T-helper 2 cell treated with Interferon-gamma antibody and Interleukin-4, amounts not matched to agents 100 ng/mL and 5 ng/mL, for 36 hours (primary cell): ENCODE measurements at regions not wholly inside any gene's neighbourhood (a gene's known extent, or its start where the extent isn't known, plus 50 kb on each side); places are given as distances from the start of the nearest gene placed in this dataset.

ENCODE experiments used
- intact Hi-C: fragments of 100-400 bp; cut with micrococcal nuclease; formaldehyde crosslinking; loops from one replicate; pipeline ENCODE4 v1.15.1; 2023

DNA sequence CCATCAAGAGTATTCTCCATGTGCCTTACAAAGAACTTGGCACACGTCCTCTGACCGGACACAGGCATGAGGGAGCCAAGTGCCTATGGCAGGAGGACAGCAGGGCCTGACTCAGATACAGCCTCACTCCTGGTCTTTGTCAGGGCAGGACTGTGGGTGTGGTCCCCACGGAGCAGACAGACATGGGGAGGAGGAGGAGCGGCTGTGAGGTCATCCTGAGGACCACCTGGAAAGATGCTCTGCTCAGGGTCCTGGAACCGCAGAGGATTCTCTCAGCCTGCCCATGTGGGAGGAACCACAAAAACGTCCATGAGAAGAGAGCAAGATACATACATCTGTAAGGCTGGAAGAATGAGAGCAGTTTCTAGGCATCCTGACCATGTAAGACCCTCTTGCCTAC is 576.3 kb downstream of the BRD1 start:
- intact Hi-C loops = no loop called here

DNA sequence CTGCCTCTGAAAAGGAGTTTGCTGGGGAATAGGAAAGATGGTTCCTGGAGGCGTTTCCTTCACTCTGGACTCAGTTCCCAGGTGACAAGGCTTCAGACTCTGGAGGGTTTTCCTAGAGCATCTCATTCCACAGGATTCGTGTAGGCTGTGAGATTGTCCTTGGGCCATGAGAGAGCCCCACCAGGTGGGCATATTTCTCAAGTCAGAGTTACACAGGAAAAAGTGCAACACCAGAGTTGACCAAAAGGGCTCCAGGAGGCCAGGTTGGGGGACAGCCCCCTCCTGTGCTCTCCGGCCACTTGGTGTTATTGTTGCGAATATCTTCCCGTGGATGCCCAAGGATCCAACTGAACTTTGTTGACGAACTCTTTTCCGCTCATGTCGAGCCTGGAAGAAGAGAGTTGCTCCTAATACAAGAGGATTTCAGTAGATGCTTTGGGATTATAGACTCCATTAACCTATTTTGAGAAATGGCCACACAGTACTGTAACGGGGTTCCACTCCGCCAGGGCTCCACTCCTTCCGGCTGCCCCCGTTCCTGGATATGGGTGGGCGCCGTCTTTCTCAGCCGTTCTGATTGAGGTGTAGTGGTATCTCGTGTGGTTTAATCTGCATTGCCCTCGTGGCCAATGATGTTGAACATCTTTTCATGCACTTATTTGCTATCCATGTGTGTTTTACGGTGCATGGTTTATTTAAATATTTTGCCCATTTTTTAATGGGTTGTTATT is 580.3 kb downstream of the BRD1 start:
- intact Hi-C loops = no loop called here

DNA sequence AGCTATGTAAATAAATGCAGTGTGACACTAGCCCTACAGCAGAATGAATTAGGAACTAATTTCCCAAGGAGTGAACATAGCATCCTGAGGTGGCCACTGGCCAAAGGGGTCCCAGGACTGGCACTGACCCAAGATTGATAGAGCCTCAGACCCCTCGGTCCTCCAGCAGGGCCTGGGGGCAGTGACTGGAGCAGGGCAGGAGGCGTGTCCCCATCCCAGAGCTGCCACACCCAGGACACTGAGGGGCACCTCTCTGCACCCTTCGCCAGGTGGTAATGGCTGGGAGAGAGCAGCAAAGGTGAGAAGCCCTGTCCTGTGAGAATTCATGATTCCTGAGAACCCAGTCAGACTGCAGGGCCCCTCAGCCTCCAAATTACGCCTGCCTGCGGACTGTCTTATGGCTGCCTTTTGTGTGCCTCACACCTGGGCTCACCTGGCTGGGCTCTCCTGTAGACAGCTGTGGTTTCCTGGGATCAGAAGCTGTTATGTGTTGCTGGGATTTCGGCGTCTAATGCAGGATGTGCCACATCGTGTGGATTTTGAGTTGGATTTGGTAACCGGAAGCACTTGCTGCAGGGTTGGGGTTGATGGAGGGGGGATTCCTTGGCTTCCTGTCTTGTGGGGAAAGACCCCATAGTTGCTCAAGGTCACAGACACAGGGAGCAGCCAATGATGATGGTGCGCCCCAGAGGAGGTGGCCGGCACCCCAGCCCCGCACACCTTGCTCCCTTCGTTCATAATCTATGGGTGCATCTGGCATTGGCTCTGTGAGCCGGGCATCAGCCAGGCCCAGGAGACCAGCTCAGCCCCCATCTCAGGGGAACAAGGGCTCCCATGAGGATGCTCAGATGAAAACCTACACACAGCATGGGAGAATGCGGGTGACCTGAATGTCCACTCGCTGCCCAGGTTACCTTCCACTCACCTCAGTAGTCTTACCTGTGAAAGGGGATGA is 582.9 kb downstream of the BRD1 start:
- intact Hi-C loops = no loop called here

DNA sequence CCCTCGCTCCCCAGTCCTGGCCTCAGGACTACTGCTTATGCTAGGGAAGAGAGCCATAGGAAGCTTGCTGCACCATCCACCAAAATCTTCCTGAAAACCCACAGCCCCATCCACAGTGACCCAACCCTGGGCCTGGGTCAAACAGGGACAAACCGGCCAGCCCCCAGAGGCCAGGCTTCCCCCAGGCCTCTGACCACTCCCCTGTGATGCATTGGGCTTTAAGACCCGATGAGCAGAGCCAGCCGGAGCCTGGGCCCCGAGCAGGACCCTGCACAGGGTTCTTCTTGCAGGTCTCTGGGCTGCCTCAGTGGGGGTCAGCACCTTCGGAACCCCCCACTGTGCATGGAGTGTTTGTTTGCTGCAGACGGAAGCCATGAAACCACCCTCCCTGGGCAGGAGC is 583.7 kb downstream of the BRD1 start:
- intact Hi-C loops = no loop called here

DNA sequence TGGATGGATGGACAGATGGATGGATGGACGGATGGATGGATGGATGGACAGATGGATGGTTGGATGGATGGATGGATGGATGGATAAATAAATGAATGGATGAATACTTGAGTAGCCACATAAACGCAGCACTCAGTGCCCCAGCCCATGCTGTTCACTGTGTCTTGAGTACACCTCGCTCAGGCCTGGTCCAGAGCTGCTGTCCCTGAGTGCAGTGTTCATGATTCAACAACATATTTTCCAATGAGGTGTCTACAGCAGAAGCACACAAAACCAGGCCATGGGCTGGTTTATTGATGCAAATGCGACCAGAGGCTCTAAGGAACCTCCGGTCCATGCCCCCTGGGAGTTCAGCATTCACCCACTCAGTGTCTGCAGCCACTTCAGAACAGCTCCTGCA is 584.3 kb downstream of the BRD1 start:
- intact Hi-C loops = no loop called here

- intact Hi-C loops = no loop called here
These were observed 585.2 kb downstream of the BRD1 start for GRCh38 chr22:49242480-49242879.

GRCh38 chr22:49241174-49241851 is 586.4 kb downstream of the BRD1 start:
- intact Hi-C loops = no loop called here

DNA sequence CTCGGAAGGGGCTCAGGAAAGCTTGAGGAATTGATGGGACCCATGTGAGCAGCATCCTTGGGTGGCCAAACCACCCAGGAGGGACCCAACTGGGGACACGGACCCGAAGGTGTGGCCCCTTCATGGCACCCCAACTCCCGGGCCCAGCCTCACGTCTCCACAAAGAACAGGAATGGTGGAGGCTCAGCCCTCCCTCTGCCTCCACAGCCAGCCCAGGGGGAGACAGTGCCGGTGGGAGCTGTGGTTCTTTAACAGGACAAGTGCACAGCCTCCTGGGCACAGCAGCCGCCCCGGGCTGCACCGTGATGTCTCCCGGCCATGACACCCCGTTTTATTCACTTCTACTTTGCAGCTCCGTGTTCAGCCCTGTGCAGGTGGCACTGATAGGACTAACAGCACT is 587.2 kb downstream of the BRD1 start:
- intact Hi-C loops = no loop called here

DNA sequence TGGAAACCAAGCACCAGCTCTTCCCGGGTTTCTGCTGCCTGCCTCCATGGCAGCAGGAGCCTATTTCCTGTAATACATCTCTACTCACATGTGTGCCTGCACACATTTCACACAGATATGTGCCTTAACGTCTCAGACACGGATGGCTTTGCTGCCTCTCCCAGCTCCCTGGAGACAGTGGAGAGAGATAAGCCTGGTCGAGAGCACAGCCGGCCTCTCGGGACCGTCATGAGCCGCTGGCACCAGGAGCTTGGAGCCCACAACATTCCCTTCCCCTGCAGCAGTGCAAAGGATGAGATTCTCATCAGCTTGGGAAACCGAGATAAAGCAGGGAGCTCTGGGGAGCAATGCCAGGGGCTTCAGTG is 587.7 kb downstream of the BRD1 start:
- intact Hi-C loops = no loop called here

DNA sequence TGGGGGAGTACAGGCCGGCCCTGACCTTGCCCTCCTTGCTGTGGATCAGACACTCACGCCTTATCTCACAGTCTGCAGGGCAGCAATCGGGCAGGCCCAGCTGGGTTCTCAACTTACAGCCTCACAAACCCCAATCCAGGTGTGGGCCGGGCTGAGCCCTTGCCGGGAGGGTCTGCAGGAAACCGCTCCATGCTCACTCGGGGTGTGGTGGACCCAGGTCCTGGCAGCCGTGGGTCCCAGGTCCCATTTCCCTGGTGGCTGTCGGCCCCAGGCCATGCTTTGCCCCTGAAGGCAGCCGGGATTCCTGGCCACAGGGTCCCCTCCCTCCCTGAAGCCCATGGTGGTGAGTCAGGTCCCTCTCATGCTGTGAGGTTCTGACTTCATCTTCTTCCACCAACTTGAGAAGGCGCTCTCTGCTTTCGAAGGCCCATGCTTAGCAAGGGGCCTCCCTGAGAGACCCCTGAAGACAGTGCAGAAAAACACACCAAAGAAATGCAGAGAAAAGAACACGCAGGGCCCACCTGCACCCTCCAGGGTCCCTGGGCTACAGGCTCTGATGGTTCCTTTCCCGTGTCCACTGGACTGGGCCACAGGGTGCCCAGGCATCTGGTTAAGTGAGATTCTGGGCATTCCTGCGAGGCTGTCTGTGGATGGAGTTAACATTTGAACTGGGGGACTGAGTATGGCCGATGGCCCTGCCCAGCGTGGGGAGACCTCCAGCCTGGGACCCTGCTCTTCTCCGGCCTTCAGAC is 588.2 kb downstream of the BRD1 start:
- intact Hi-C loops = no loop called here

DNA sequence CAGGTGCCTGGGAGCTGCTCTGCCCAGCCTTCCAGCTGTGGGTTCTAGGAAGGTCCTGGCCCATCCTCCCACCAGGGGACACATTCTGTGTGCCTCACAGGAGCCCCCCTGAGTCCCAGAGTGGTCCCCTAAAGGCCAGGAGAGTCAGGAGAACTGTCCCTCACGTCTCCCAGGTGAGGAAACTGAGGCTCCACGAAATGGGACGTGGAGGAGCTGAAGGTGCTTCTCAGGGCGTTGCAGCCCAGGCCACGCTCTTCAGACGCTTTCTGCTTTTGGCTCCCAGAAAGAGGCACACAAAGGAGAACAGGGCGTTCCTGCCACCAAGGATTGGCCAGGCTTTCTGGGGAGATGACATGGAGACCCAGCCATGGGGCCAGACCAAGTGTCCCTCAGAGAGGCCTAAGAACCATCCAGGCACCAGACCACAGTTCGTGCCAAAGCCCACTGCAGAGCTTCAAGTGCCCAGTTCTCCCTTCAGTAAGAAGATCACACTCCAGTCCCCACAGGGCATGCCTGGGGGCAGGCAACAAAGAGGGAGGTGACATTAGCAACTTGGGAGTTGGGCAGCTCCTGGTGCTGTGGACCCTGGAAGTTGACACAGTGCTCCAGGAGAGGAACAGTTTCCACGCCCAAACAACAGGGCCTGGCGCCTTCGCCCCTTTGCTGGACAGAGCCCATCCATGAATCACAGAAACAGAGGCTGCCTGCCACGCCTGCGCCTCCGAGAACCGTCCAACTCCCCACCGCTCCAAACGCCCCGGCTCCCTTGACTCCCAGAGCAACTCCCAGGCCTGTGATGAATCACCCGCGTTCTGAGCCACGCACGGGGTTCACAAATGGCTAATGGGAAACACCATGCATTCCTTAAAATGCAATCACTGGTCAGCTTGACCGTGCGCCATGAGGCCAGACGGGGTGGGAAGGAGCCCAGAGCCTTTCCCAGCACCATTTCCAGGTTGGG is 589.2 kb downstream of the BRD1 start:
- intact Hi-C loops = no loop called here

DNA sequence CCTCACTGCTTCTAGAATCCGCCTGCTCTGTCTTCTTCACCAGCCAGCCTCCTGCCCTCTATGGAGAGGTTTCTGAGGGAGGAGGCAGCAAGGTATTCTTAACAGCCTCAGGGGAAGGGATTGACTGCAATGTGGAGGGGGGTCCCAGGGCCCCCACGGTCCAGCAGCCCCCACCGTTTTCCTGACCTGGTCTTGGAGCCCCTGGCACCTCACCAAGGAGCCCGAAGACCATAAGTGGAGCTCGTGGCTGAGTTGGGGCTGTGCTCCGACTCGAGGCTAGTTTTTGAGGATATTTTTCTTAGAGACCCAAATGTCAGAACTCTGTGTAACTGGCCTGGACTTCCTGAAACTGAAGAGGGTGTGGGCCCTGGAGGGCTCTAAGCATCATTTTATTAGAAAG is 590.0 kb downstream of the BRD1 start:
- intact Hi-C loops = no loop called here

DNA sequence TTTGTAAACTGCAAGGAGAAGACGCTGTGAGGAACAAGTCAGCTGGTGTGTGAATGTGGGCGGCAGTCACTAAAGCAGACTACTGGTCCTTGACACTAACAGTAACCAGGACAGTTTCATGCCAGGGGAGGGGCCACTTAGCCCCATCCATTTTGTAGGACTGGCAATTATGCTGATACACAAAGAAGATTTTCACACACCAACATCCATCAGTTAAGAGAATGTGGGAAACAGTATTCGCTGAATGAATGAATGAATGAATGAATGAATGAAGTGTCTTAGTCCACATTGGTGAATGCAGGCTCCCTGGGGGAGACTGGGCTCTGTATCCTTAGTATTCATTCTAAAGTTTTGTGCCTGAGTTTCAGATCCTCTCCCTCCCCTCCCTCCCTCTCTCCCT is 590.4 kb downstream of the BRD1 start:
- intact Hi-C loops = no loop called here

DNA sequence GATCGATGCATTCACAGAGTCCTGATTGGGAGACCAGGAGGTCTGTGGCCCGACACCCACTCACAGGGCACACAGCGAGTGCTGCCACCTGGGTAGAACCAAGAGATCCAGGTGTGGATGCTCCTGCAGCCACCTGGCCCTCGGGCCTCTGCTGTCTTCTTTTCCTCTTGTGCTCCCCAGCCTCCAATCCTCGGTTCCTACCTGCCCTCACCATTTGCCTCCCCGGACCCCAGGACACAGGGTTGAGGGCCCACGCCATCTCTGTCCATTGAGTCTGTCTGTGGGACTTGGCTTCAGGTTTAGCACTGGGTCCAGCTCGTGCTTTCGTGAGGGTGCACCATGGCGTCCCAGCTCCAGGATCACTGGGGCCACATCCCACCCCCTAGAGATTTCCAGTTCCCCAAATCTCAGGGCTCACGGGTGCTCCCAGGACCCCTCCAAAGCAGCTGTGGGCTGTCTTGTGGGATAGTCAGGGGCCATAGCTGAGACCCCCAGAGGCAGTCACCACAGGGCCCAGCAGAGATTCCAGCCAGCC is 591.1 kb downstream of the BRD1 start:
- intact Hi-C loops = no loop called here

DNA sequence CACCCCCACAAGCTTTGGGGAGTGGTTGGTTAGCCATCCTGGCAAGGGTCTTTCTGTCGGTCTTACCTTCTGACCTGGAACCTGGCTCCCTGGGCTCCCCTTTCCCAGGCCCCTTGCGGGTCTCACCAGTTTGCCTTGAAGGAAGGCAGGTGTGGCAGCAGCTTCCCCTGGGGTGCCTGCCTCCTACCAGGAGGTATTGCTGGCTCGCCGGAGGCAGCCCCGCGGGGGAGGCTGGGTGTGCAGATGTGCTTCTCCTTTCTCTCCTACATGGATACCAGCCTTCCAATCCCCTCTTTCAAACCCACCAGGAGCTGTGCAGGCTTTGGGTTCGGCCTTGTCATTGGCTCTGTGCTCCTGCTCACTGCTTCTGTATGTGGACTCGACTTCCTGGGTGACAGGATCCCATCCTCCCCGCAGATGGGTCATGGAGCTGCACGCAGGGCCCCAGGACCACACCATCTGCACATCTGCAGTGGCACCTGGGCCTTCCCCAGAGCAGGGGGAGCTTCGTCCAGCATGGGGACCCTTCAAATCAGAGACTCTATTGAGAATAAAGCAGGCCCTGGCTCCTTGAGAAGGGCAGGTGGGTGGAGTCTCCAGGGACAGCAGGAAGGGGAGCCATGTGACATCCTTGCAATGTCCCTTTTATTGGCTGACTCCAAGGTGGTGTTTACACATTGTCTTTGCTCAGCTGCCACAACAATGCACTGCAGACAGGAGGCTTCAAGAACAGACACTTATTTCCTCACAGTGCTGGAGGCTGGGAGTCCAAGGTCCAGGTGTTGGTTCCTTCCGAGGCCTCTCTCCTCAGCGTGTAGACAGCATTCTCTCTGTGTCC is 592.0 kb downstream of the BRD1 start:
- intact Hi-C loops = no loop called here

DNA sequence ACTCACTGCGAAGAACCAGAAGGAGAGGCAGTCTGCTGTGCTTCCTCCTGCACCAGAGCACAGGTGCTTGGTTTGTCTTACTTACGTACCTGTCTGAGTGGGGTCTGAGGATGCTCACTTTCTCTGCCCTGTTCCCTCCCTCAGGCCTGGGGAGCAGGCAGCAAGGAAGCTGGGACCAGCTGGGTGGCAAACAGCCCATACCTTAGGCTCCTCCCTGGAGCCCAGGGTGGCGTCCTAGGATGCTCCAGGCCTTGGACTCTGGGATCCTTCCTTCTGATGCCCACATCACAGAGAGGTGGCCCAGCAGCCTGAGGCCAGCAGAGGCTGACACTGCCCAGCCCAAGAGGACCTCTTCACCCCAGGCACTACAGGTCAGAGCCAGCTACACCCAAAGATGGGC is 593.2 kb downstream of the BRD1 start:
- intact Hi-C loops = no loop called here

GRCh38 chr22:49233507-49234100 is 594.1 kb downstream of the BRD1 start:
- intact Hi-C loops = no loop called here

GRCh38 chr22:49232319-49233067 is 595.2 kb downstream of the BRD1 start:
- intact Hi-C loops = no loop called here
